ENCODE measurements at regions not wholly inside any gene's neighbourhood (a gene's known extent, or its start where the extent isn't known, plus 50 kb on each side); places are given as distances from the start of the nearest gene placed in this dataset.

- ATAC-seq (ENCODE audit: insufficient read depth, low FRiP score) (no peak), DNase-seq (no peak)
- Histone ChIP-seq H3K9ac (ENCODE audit: insufficient read depth in 1 of 2, low read length in 2 of 2) (no peak overlapping the region), H3K4me3 (no peak overlapping the region), H3K36me3 (ENCODE audit: control insufficient read depth in 4 of 4, insufficient read depth in 4 of 4, low read length in 4 of 4) (no peaks in the 10 kb centered on the region), H3K4me1 (ENCODE audit: control insufficient read depth in 5 of 5, insufficient read depth in 5 of 5, low read length in 5 of 5) (peaks cover 0 to 14% (median 0%) of the 10 kb centered on the region in 5 donors), H3K27me3 (ENCODE audit: control insufficient read depth in 3 of 3, insufficient read depth in 3 of 3, low read length in 2 of 3) (no peaks in the 10 kb centered on the region), H3K9me3 (ENCODE audit: control insufficient read depth in 4 of 4, insufficient read depth in 3 of 4, low read length in 3 of 4) (no peaks in the 10 kb centered on the region), H3K27ac (ENCODE audit: low read depth in 1 of 2, low read length in 1 of 2) (peak overlapping the region in 1 of 2 donors; percentile 63)
- no peak for TF ChIP-seq CTCF (IDR thresholded peaks at IDR 0.05; ENCODE audit: control extremely low read depth, extremely low read depth)
- 75 to 84% methylated on average over 1 of the region's 1 CpG for WGBS, 2 donors
Measured at GRCh38 chr1:56355422-56355821, 223.9 kb downstream of the PLPP3 start.

GRCh38 chr1:56345831-56346230 lies 233.5 kb downstream of the PLPP3 start:
- TF ChIP-seq CTCF (IDR thresholded peaks at IDR 0.05; ENCODE audit: control extremely low read depth, extremely low read depth) = no peak
- no peaks in the 10 kb centered on the region for H3K9me3 ChIP-seq (ENCODE audit: control insufficient read depth in 4 of 4, insufficient read depth in 3 of 4, low read length in 3 of 4)
- H3K4me1 ChIP-seq (ENCODE audit: control insufficient read depth in 5 of 5, insufficient read depth in 5 of 5, low read length in 5 of 5) = no peaks in the 10 kb centered on the region
- H3K27ac ChIP-seq (ENCODE audit: low read depth in 1 of 2, low read length in 1 of 2) = no peak overlapping the region
- no peak overlapping the region for H3K9ac ChIP-seq (ENCODE audit: insufficient read depth in 1 of 2, low read length in 2 of 2)
- H3K36me3 ChIP-seq (ENCODE audit: control insufficient read depth in 4 of 4, insufficient read depth in 4 of 4, low read length in 4 of 4) = no peaks in the 10 kb centered on the region
- DNase-seq (no peak), ATAC-seq (ENCODE audit: insufficient read depth, low FRiP score) (no peak)
- no peaks in the 10 kb centered on the region for H3K27me3 ChIP-seq (ENCODE audit: control insufficient read depth in 3 of 3, insufficient read depth in 3 of 3, low read length in 2 of 3)
- H3K4me3 ChIP-seq = no peak overlapping the region

- Histone ChIP-seq H3K27me3 (ENCODE audit: control insufficient read depth in 3 of 3, insufficient read depth in 3 of 3, low read length in 2 of 3) (no peaks in the 10 kb centered on the region), H3K9ac (ENCODE audit: insufficient read depth in 1 of 2, low read length in 2 of 2) (no peak overlapping the region), H3K4me3 (no peak overlapping the region), H3K4me1 (ENCODE audit: control insufficient read depth in 5 of 5, insufficient read depth in 5 of 5, low read length in 5 of 5) (no peaks in the 10 kb centered on the region), H3K9me3 (ENCODE audit: control insufficient read depth in 4 of 4, insufficient read depth in 3 of 4, low read length in 3 of 4) (peaks cover 0 to 6% (median 0%) of the 10 kb centered on the region in 4 donors), H3K36me3 (ENCODE audit: control insufficient read depth in 4 of 4, insufficient read depth in 4 of 4, low read length in 4 of 4) (no peaks in the 10 kb centered on the region), H3K27ac (ENCODE audit: low read depth in 1 of 2, low read length in 1 of 2) (no peak overlapping the region)
- no peak for ATAC-seq (ENCODE audit: insufficient read depth, low FRiP score)
- no peak for TF ChIP-seq CTCF (IDR thresholded peaks at IDR 0.05; ENCODE audit: control extremely low read depth, extremely low read depth)
- DNase-seq = no peak
Measured at GRCh38 chr1:56340977-56341376, 238.4 kb downstream of the PLPP3 start.

GRCh38 chr1:56339786-56340465 lies 239.4 kb downstream of the PLPP3 start:
- DNase-seq (no peak), ATAC-seq (ENCODE audit: insufficient read depth, low FRiP score) (no peak)
- H3K36me3 ChIP-seq (ENCODE audit: control insufficient read depth in 4 of 4, insufficient read depth in 4 of 4, low read length in 4 of 4) = no peaks in the 10 kb centered on the region
- TF ChIP-seq CTCF (IDR thresholded peaks at IDR 0.05; ENCODE audit: control extremely low read depth, extremely low read depth) = no peak
- H3K9me3 ChIP-seq (ENCODE audit: control insufficient read depth in 4 of 4, insufficient read depth in 3 of 4, low read length in 3 of 4) = peaks cover 0 to 6% (median 0%) of the 10 kb centered on the region in 4 donors
- no peaks in the 10 kb centered on the region for H3K4me1 ChIP-seq (ENCODE audit: control insufficient read depth in 5 of 5, insufficient read depth in 5 of 5, low read length in 5 of 5)
- WGBS, 2 donors = 92% methylated on average over 6 of the region's 6 CpGs
- H3K27me3 ChIP-seq (ENCODE audit: control insufficient read depth in 3 of 3, insufficient read depth in 3 of 3, low read length in 2 of 3) = no peaks in the 10 kb centered on the region
- H3K4me3 ChIP-seq = no peak overlapping the region
- H3K9ac ChIP-seq (ENCODE audit: insufficient read depth in 1 of 2, low read length in 2 of 2) = no peak overlapping the region
- no peak overlapping the region for H3K27ac ChIP-seq (ENCODE audit: low read depth in 1 of 2, low read length in 1 of 2)
